ENCODE measurements at regions not wholly inside any gene's neighbourhood (a gene's known extent, or its start where the extent isn't known, plus 50 kb on each side); places are given as distances from the start of the nearest gene placed in this dataset.
"Not testable (repeated sequence)": the region's sequence is repeated elsewhere in the genome, so short reads cannot be mapped to it uniquely, and the experiment has no call there.

DNA sequence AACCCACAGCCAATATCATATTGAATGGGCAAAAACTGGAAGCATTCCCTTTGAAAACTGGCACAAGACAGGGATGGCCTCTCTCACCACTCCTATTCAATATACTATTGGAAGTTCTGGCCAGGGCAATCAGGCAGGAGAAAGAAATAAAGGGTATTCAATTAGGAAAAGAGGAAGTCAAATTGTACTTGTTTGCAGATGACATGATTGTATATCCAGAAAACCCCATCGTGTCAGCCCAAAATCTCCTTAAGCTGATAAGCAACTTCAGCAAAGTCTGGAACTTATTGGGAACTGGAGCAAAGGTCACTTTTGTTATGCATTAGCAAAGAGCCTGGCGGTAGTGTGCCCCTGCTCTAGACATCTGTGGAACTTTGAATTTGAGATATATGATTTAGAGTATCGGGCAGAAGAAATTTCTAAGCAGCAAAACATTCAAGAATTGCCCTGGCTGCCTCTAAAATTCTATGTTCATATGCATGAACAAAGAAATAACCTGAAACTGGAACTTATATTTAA is 53.4 kb upstream of the PSMA1 start:
- Mint-ChIP-seq H3K36me3 (peaks cover 82% of the 10 kb centered on the region), H3K9me3 (ENCODE audit: low read depth) (peaks cover 30% of the 10 kb centered on the region), H3K27ac (peak overlapping the region; percentile 19), H3K4me1 (peaks cover 44% of the 10 kb centered on the region)
- ATAC-seq, DNase-seq, CTCF ChIA-PET, H3K27me3 Mint-ChIP-seq, H3K4me3 Mint-ChIP-seq: not testable (repeated sequence)

- Mint-ChIP-seq H3K36me3 (peaks cover 71% of the 10 kb centered on the region), H3K27me3 (no peaks in the 10 kb centered on the region), H3K4me3 (no peak overlapping the region), H3K4me1 (peaks cover 46% of the 10 kb centered on the region), H3K9me3 (ENCODE audit: low read depth) (peaks cover 22% of the 10 kb centered on the region), H3K27ac (peak overlapping the region; percentile 96)
- CTCF ChIA-PET, result interaction anchor here (1.0 to 3.4 kb wide), 4 partner anchors 33 to 188 kb away, joined by 4 to 21 read pairs (median 4); partner anchors contain the start of gene PDE3B
- ATAC-seq, result peak; percentile 40
- peak; percentile 50 for DNase-seq
Measured at GRCh38 chr11:14577292-14577691, 57.1 kb upstream of the PSMA1 start.

- Mint-ChIP-seq H3K4me3 (peak overlapping the region; percentile 55), H3K27ac (peak overlapping the region; percentile 96), H3K4me1 (peaks cover 47% of the 10 kb centered on the region), H3K9me3 (ENCODE audit: low read depth) (peaks cover 21% of the 10 kb centered on the region), H3K36me3 (peaks cover 69% of the 10 kb centered on the region), H3K27me3 (no peaks in the 10 kb centered on the region)
- ATAC-seq (peak; percentile 61), DNase-seq (peak; percentile 55)
- CTCF ChIA-PET, result interaction anchor here (0.9 to 3.4 kb wide), 16 partner anchors 10 to 331 kb away, joined by 3 to 21 read pairs (median 4); partner anchors contain the start of genes PDE3B and PSMA1
Measured at GRCh38 chr11:14577835-14578529, 57.8 kb upstream of the PSMA1 start.

DNA sequence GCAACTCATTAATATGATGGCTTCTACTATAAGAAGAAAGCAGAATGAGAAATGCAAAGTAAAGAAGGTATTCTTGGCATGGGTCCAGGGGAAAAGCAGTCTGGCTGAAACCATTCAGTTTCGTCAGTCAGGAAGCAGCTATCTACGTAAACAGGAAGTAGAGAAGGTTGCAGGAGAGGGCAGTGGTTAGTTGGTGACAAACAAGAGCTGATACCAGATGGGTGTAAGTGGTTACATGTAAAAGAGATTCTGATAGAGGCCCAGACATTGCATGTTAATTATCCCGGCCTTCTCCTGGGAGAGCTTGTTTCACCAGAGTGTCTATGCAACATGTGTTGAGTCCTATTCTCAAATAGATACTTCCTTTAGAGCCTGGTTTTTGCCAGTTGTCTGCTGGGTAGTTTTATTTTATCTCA is 58.4 kb upstream of the PSMA1 start:
- Mint-ChIP-seq H3K36me3 (peaks cover 70% of the 10 kb centered on the region), H3K9me3 (ENCODE audit: low read depth) (peaks cover 21% of the 10 kb centered on the region), H3K27me3 (no peaks in the 10 kb centered on the region), H3K4me3 (peak overlapping the region; percentile 55), H3K27ac (peak overlapping the region; percentile 96), H3K4me1 (peaks cover 53% of the 10 kb centered on the region)
- DNase-seq (peak; percentile 87), ATAC-seq (peak; percentile 93)
- CTCF ChIA-PET, result interaction anchor here (0.9 to 3.4 kb wide), 15 partner anchors 10 to 330 kb away, joined by 3 to 21 read pairs (median 4); partner anchors contain the start of genes PDE3B and PSMA1

DNA sequence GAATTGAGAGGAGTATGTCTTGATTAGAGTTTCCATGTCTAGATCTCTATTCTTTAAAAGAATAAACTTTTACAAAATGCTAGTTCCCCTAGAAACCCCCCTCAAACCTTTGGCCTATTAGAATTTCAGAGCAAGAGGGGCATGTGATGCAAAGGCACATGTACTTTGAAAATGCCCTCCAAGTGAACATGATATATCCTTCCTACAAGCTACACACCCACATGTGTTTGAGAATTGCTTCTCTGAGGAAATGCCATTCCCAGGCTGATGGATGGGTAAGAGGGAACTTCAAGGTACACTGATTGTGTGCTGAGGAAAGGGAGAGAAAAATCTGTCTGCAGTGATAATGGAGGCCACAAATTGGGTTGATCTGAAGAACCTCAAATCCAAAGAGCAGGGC is 59.5 kb upstream of the PSMA1 start:
- peaks cover 16% of the 10 kb centered on the region for H3K9me3 Mint-ChIP-seq (ENCODE audit: low read depth)
- CTCF ChIA-PET, result interaction anchor here (2.3 to 3.4 kb wide), 2 partner anchors 65 to 327 kb away, joined by 10 to 21 read pairs; partner anchors contain the start of gene PDE3B
- H3K27me3 Mint-ChIP-seq, result no peaks in the 10 kb centered on the region
- peak overlapping the region; percentile 17 for H3K27ac Mint-ChIP-seq
- no peak for ATAC-seq
- H3K36me3 Mint-ChIP-seq, result peaks cover 65% of the 10 kb centered on the region
- H3K4me3 Mint-ChIP-seq, result no peak overlapping the region
- H3K4me1 Mint-ChIP-seq, result peaks cover 56% of the 10 kb centered on the region
- no peak for DNase-seq

DNA sequence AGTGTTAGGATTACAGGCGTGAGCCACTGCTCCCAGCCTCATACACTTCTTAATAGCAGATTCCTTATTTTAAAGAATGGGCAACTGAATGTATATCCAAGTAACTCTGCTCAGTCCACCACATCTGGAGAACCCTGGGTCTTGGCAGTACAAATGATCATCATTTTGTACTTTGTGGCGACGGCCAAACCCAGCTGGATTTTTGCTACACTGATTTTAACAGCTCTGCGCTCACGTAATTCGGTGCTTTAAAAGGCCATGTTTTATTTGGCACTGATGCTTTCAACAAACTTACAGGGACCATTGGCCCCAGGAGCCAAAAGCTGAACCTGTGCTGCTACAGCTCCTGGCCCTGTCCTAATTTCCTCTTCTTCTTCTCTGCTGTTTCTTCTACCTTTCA is 60.8 kb upstream of the PDE3B start:
- H3K9me3 Mint-ChIP-seq (ENCODE audit: low read depth), result peaks cover 3% of the 10 kb centered on the region
- peaks cover 39% of the 10 kb centered on the region for H3K4me1 Mint-ChIP-seq
- DNase-seq (no peak), ATAC-seq (no peak)
- H3K27me3 Mint-ChIP-seq, result no peaks in the 10 kb centered on the region
- CTCF ChIA-PET, result no interaction called here
- peaks cover 51% of the 10 kb centered on the region for H3K36me3 Mint-ChIP-seq
- H3K27ac Mint-ChIP-seq, result no peak overlapping the region
- no peak overlapping the region for H3K4me3 Mint-ChIP-seq

- DNase-seq, result no peak
- no peak overlapping the region for H3K27ac Mint-ChIP-seq
Measured at GRCh38 chr11:14583252-14584034, 60.2 kb upstream of the PDE3B start.

GRCh38 chr11:14584035-14584363 is 59.6 kb upstream of the PDE3B start:
- CTCF ChIA-PET, result interaction anchor here (0.7 to 1.8 kb wide), 2 partner anchors 28 to 51 kb away, joined by 3 to 4 read pairs; no protein-coding TSS in a partner anchor

More at GRCh38 chr11:14583252-14584034, 60.2 kb upstream of the PDE3B start:
- Mint-ChIP-seq H3K9me3 (ENCODE audit: low read depth) (peaks cover 3% of the 10 kb centered on the region), H3K27me3 (no peaks in the 10 kb centered on the region), H3K36me3 (peaks cover 56% of the 10 kb centered on the region), H3K4me1 (peaks cover 33% of the 10 kb centered on the region), H3K4me3 (no peak overlapping the region)
- ATAC-seq, result no peak
- CTCF ChIA-PET, result interaction anchor here (1.8 kb wide), 1 partner anchor 52 kb away, joined by 4 read pairs; no protein-coding TSS in a partner anchor

DNA sequence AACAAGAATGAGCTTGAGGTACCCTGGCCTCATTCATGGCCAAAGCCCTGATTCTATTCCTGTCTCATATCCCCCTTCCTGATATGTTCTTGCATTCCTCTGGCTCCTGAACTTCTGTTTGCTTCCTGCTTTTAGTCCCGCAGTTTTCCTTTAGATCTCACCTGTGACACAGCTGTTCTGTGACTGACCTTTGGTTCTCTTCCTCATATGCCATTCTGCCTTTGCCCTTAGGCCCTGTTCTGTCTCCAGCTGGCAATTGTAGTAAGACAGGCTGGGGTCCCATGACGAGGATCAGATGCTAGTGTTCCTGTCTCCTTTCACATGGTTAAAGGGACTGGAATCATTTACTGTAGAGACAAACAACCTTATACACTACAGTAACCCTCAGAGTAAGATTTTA is 59.0 kb upstream of the PDE3B start:
- DNase-seq, result no peak
- Mint-ChIP-seq H3K4me1 (peaks cover 24% of the 10 kb centered on the region), H3K9me3 (ENCODE audit: low read depth) (peaks cover 3% of the 10 kb centered on the region), H3K36me3 (peaks cover 59% of the 10 kb centered on the region), H3K27ac (peak overlapping the region; percentile 2), H3K27me3 (no peaks in the 10 kb centered on the region), H3K4me3 (no peak overlapping the region)
- no peak for ATAC-seq
- CTCF ChIA-PET, result interaction anchor here (0.7 to 1.8 kb wide), 2 partner anchors 27 to 51 kb away, joined by 3 to 4 read pairs; no protein-coding TSS in a partner anchor

More at GRCh38 chr11:14584035-14584363, 59.6 kb upstream of the PDE3B start:
- H3K27ac Mint-ChIP-seq, result no peak overlapping the region
- H3K4me3 Mint-ChIP-seq, result no peak overlapping the region
- H3K27me3 Mint-ChIP-seq, result no peaks in the 10 kb centered on the region
- DNase-seq (no peak), ATAC-seq (no peak)
- peaks cover 3% of the 10 kb centered on the region for H3K9me3 Mint-ChIP-seq (ENCODE audit: low read depth)
- peaks cover 58% of the 10 kb centered on the region for H3K36me3 Mint-ChIP-seq
- H3K4me1 Mint-ChIP-seq, result peaks cover 27% of the 10 kb centered on the region

GRCh38 chr11:14585438-14585837 is 58.2 kb upstream of the PDE3B start:
- H3K36me3 Mint-ChIP-seq, result peaks cover 59% of the 10 kb centered on the region
- CTCF ChIA-PET, result interaction anchor here (1.8 kb wide), 1 partner anchor 50 kb away, joined by 4 read pairs; no protein-coding TSS in a partner anchor

GRCh38 chr11:14587258-14587657 is 56.3 kb upstream of the PDE3B start:
- H3K27me3 Mint-ChIP-seq, result no peaks in the 10 kb centered on the region
- H3K4me3 Mint-ChIP-seq, result no peak overlapping the region
- DNase-seq (no peak), ATAC-seq (no peak)
- H3K36me3 Mint-ChIP-seq, result peaks cover 62% of the 10 kb centered on the region
- CTCF ChIA-PET, result no interaction called here
- H3K27ac Mint-ChIP-seq, result no peak overlapping the region
- H3K9me3 Mint-ChIP-seq (ENCODE audit: low read depth), result peaks cover 8% of the 10 kb centered on the region
- H3K4me1 Mint-ChIP-seq, result peaks cover 26% of the 10 kb centered on the region

More at GRCh38 chr11:14585438-14585837, 58.2 kb upstream of the PDE3B start:
- no peaks in the 10 kb centered on the region for H3K27me3 Mint-ChIP-seq
- no peak for DNase-seq
- no peak overlapping the region for H3K27ac Mint-ChIP-seq
- no peak overlapping the region for H3K4me3 Mint-ChIP-seq
- H3K9me3 Mint-ChIP-seq (ENCODE audit: low read depth), result peaks cover 2% of the 10 kb centered on the region
- H3K4me1 Mint-ChIP-seq, result peaks cover 24% of the 10 kb centered on the region
- no peak for ATAC-seq

GRCh38 chr11:14588681-14589080 is 54.9 kb upstream of the PDE3B start:
- Mint-ChIP-seq H3K9me3 (ENCODE audit: low read depth) (peaks cover 8% of the 10 kb centered on the region), H3K27ac (no peak overlapping the region), H3K36me3 (peaks cover 61% of the 10 kb centered on the region), H3K27me3 (no peaks in the 10 kb centered on the region), H3K4me3 (no peak overlapping the region), H3K4me1 (peaks cover 20% of the 10 kb centered on the region)
- CTCF ChIA-PET, result no interaction called here
- ATAC-seq (no peak), DNase-seq (no peak)

DNA sequence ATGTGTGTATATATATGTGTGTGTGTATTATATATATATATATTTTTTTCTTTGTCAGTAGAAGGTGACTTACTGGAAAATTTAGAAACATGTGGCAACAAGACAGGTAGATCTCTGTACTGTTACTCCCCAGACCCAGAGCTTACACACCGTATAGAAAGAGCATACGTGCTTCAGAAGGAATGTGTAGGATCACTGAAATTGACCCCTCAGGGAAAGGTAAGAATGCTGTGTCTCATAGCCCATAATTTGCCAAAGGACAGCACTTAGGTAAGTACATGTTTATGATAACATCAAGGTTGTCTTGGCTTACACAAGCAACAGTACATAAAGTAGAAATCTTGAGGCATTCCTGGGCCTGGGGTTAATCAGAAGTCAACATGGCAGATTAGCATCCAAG is 54.2 kb upstream of the PDE3B start:
- CTCF ChIA-PET, result no interaction called here
- Mint-ChIP-seq H3K9me3 (ENCODE audit: low read depth) (peaks cover 8% of the 10 kb centered on the region), H3K36me3 (peaks cover 64% of the 10 kb centered on the region), H3K4me1 (peaks cover 24% of the 10 kb centered on the region), H3K27ac (no peak overlapping the region), H3K4me3 (no peak overlapping the region), H3K27me3 (no peaks in the 10 kb centered on the region)
- ATAC-seq (no peak), DNase-seq (no peak)
